Inflammatory macrophage (primary cell): ENCODE measurements at regions not wholly inside any gene's neighbourhood (a gene's known extent, or its start where the extent isn't known, plus 50 kb on each side); places are given as distances from the start of the nearest gene placed in this dataset.
"Not testable (repeated sequence)": the region's sequence is repeated elsewhere in the genome, so short reads cannot be mapped to it uniquely, and the experiment has no call there.

Experiments
- DNase-seq, 2 donors: peaks; one replicate each; pipeline ENCODE4 v3.0.0-alpha.2; 2020 to 2022

- no peak for DNase-seq
These were observed 298.5 kb upstream of the KDM5D start for GRCh38 chrY:20042993-20043392.

GRCh38 chrY:20025676-20026075 is 281.1 kb upstream of the KDM5D start:
- DNase-seq = no peak

GRCh38 chrY:19993410-19993809 is 248.9 kb upstream of the KDM5D start:
- DNase-seq = not testable (repeated sequence)

- DNase-seq = no peak
These were observed 228.5 kb upstream of the KDM5D start for GRCh38 chrY:19973012-19973411.

GRCh38 chrY:19947702-19948101 is 203.2 kb upstream of the KDM5D start:
- DNase-seq = no peak

GRCh38 chrY:19899011-19899410 is 154.5 kb upstream of the KDM5D start:
- DNase-seq = no peak

GRCh38 chrY:19892076-19892964 is 147.8 kb upstream of the KDM5D start:
- no peak for DNase-seq

GRCh38 chrY:19882145-19882544 is 137.6 kb upstream of the KDM5D start:
- no peak for DNase-seq

- no peak for DNase-seq
These were observed 125.2 kb upstream of the KDM5D start for GRCh38 chrY:19869715-19870114.

GRCh38 chrY:19869281-19869680 is 124.8 kb upstream of the KDM5D start:
- peak; percentile 1 to 2 for DNase-seq

GRCh38 chrY:19868647-19869046 is 124.1 kb upstream of the KDM5D start:
- no peak for DNase-seq

- no peak for DNase-seq
These were observed 112.1 kb upstream of the KDM5D start for GRCh38 chrY:19856474-19857135.

GRCh38 chrY:19842972-19843371 is 98.4 kb upstream of the KDM5D start:
- DNase-seq = no peak

- peak; percentile 4 to 23 for DNase-seq
These were observed 79.6 kb upstream of the KDM5D start for GRCh38 chrY:19824136-19824535.

GRCh38 chrY:19818546-19818945 is 74.0 kb upstream of the KDM5D start:
- DNase-seq = no peak

- DNase-seq = no peak
These were observed 72.4 kb upstream of the KDM5D start for GRCh38 chrY:19816920-19817319.

- DNase-seq = peak in 1 of 2 donors; percentile 1
These were observed 71.7 kb upstream of the KDM5D start for GRCh38 chrY:19816053-19816823.
